B cell (primary cell): ENCODE measurements at regions not wholly inside any gene's neighbourhood (a gene's known extent, or its start where the extent isn't known, plus 50 kb on each side); places are given as distances from the start of the nearest gene placed in this dataset.

Experiments
- ATAC-seq: fragments of 200-7000 bp; cut with Tn5 transposase; one replicate; pipeline ENCODE4 v1.10.0; 2021; ENCODE audit warnings: low read depth, mild to moderate bottlenecking, moderate number of reproducible peaks, moderate library complexity
- CTCF ChIA-PET: fragments of 350-600 bp; sonication (Branson Sonifier 250); formaldehyde crosslinking; loops from one replicate; lab custom pipeline; 2021; ENCODE audit warnings: antibody characterized with exemption, inconsistent platforms; lab: Charles Lee
- POLR2A ChIA-PET: fragments of 350-600 bp; sonication (Branson Sonifier 250); formaldehyde crosslinking; loops from one replicate; lab custom pipeline; 2021; ENCODE audit warnings: antibody characterized with exemption; lab: Charles Lee
- DNase-seq: peaks from one replicate; pipeline ENCODE4 v3.0.0; 2013
- H2AFZ ChIP-seq: 2 replicates; pipeline ENCODE4 v1.6.1; 2012; ENCODE audit warnings: mild to moderate bottlenecking, low read depth, low read length; ENCODE audit not compliant: insufficient read depth, poor library complexity, severe bottlenecking
- H3K27ac ChIP-seq, 2 donors: 1 replicate in 1 of 2; 2 replicates in 1 of 2; pipeline ENCODE4 v1.5.1; 2012 to 2013; ENCODE audit warnings: low read length in 2 of 2, mild to moderate bottlenecking in 2 of 2, moderate library complexity in 1 of 2
- H3K27me3 ChIP-seq, 4 experiments: fragments of 200-600 bp in 1 of 4; sonication (generic) in 1 of 4; replicated peaks in 1 of 4; 1 replicate in 2 of 4; 2 replicates in 2 of 4; pipeline versions ENCODE4 v1.6.1 to v1.7.0; 2013 to 2016; ENCODE audit warnings: low read length in 3 of 4, mild to moderate bottlenecking in 2 of 4, mixed read lengths in 1 of 4, moderate library complexity in 1 of 4; ENCODE audit not compliant: insufficient read depth in 4 of 4, control insufficient read depth in 3 of 4; ENCODE audit errors: control extremely low read depth in 1 of 4
- H3K36me3 ChIP-seq, 2 experiments: replicated peaks in 1 of 2; 1 replicate in 1 of 2; 2 replicates in 1 of 2; pipeline versions ENCODE4 v1.6.1 to v1.7.1; 2013; ENCODE audit warnings: low read length in 1 of 2; ENCODE audit not compliant: insufficient read depth in 2 of 2, control insufficient read depth in 1 of 2; ENCODE audit errors: control extremely low read depth in 1 of 2, extremely low read depth in 1 of 2
- H3K4me1 ChIP-seq, 2 donors: fragments of 200-600 bp in 1 of 2; sonication (generic) in 1 of 2; 1 replicate in 1 of 2; 2 replicates in 1 of 2; pipeline versions ENCODE4 v1.5.1 to v1.6.1; 2013 to 2017; ENCODE audit warnings: low read length in 2 of 2; ENCODE audit not compliant: control insufficient read depth in 2 of 2, insufficient read depth in 2 of 2
- H3K4me2 ChIP-seq: replicated peaks from 2 replicates; pipeline ENCODE3; 2012; ENCODE audit warnings: mild to moderate bottlenecking, low read depth, low read length; ENCODE audit not compliant: poor library complexity, severe bottlenecking
- H3K4me3 ChIP-seq, 5 experiments: fragments of 200-600 bp in 1 of 5; sonication (generic) in 1 of 5; 1 replicate in 3 of 5; 2 replicates in 2 of 5; pipeline versions ENCODE4 v1.5.1 to v1.7.0; 2011 to 2016; ENCODE audit warnings: low read length in 4 of 5, mild to moderate bottlenecking in 4 of 5, low read depth in 2 of 5, control low read depth in 1 of 5, moderate library complexity in 1 of 5; ENCODE audit not compliant: insufficient read depth in 1 of 5; ENCODE audit errors: control extremely low read depth in 1 of 5, extremely low read depth in 1 of 5
- H3K79me2 ChIP-seq: fragments of 200-600 bp; sonication (generic); one replicate; pipeline ENCODE4 v1.6.0; 2016; ENCODE audit warnings: low read length; ENCODE audit not compliant: control insufficient read depth, insufficient read depth
- H3K9ac ChIP-seq: fragments of 200-600 bp; sonication (generic); 2 replicates; pipeline ENCODE4 v1.6.1; 2017; ENCODE audit warnings: mild to moderate bottlenecking, low read length, moderate library complexity
- H3K9me3 ChIP-seq, 3 donors: one replicate each; pipeline versions ENCODE4 v1.6.1 to v1.7.1; 2013; ENCODE audit warnings: low read length in 2 of 3; ENCODE audit not compliant: control insufficient read depth in 2 of 3, insufficient read depth in 1 of 3; ENCODE audit errors: control extremely low read depth in 1 of 3
- H4K20me1 ChIP-seq: 2 replicates; pipeline ENCODE4 v1.6.0; 2012; ENCODE audit warnings: mild to moderate bottlenecking, low read length; ENCODE audit not compliant: insufficient read depth, control insufficient read depth, poor library complexity, severe bottlenecking
- H3K27ac Mint-ChIP-seq: one replicate; pipeline ENCODE4 v1.8.0; 2021; ENCODE audit warnings: mixed read lengths
- H3K27me3 Mint-ChIP-seq: one replicate; pipeline ENCODE4 v1.8.0; 2021; ENCODE audit warnings: mixed read lengths
- H3K4me1 Mint-ChIP-seq: one replicate; pipeline ENCODE4 v1.8.0; 2021; ENCODE audit warnings: mixed read lengths
- H3K4me3 Mint-ChIP-seq: one replicate; pipeline ENCODE4 v1.8.0; 2021; ENCODE audit warnings: mixed read lengths
- H3K9me3 Mint-ChIP-seq: one replicate; pipeline ENCODE4 v1.8.0; 2022; ENCODE audit warnings: mixed read lengths; ENCODE audit not compliant: insufficient read depth
- EZH2 ChIP-seq: IDR thresholded peaks from 2 replicates; pipeline ENCODE4 v1.6.1; 2012; ENCODE audit warnings: borderline replicate concordance, low read depth, mild to moderate bottlenecking, moderate library complexity, low read length; ENCODE audit not compliant: insufficient read depth, poor library complexity, severe bottlenecking
- WGBS: methylation state at CpG from one replicate; pipeline ENCODE4 v1.1.5; 2013; ENCODE audit warnings: missing lambda C conversion rate; ENCODE audit not compliant: insufficient coverage; 5-methylcytosine and 5-hydroxymethylcytosine counted together
- intact Hi-C: fragments of 100-400 bp; cut with micrococcal nuclease; formaldehyde crosslinking; loops from one replicate; pipeline ENCODE4 v1.10.0; 2022
- TF ChIP-seq, protein P1 (sequence below): fragments of 200-600 bp; IDR thresholded peaks from one replicate; pipeline ENCODE4 v1.8.0; 2022; ENCODE audit warnings: antibody characterized with exemption, mild to moderate bottlenecking

DNA sequence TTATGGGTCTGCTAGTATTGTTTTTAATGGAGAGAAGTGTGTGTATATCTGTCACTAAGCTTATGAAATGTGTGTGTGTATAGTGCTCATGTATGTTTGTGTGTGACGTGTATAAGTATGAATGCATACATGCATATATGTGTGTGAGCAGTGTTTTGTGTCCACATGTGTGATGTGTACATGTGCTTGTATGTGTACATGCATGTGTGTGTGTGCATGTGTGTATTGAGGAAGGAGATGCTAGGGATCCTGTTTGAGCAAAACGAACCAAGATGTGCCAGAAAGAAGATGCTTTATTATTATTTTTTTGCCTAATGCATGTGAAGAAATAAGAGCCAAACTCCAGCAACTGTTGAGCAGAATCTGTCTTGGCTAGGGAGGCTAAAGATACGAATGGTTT, 301.3 kb upstream of the SKOR2 start:
- TF ChIP-seq EZH2: no peak
- TF ChIP-seq, protein P1, sequence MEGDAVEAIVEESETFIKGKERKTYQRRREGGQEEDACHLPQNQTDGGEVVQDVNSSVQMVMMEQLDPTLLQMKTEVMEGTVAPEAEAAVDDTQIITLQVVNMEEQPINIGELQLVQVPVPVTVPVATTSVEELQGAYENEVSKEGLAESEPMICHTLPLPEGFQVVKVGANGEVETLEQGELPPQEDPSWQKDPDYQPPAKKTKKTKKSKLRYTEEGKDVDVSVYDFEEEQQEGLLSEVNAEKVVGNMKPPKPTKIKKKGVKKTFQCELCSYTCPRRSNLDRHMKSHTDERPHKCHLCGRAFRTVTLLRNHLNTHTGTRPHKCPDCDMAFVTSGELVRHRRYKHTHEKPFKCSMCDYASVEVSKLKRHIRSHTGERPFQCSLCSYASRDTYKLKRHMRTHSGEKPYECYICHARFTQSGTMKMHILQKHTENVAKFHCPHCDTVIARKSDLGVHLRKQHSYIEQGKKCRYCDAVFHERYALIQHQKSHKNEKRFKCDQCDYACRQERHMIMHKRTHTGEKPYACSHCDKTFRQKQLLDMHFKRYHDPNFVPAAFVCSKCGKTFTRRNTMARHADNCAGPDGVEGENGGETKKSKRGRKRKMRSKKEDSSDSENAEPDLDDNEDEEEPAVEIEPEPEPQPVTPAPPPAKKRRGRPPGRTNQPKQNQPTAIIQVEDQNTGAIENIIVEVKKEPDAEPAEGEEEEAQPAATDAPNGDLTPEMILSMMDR: no peak
- no peak overlapping the region for H3K27ac Mint-ChIP-seq
- no peak for DNase-seq
- H3K4me3 ChIP-seq: no peak overlapping the region
- no peaks in the 10 kb centered on the region for H4K20me1 ChIP-seq
- no peaks in the 10 kb centered on the region for H3K27me3 ChIP-seq
- H3K4me1 ChIP-seq: no peaks in the 10 kb centered on the region
- H3K4me3 Mint-ChIP-seq: no peak overlapping the region
- ChIA-PET CTCF (interaction anchor here (1.2 kb wide), 1 partner anchor 196 kb away, joined by 3 read pairs; no protein-coding TSS in a partner anchor), POLR2A (no interaction called here)
- ATAC-seq: no peak
- H2AFZ ChIP-seq: no peak overlapping the region
- intact Hi-C loops: no loop called here
- H3K9me3 Mint-ChIP-seq: no peaks in the 10 kb centered on the region
- no peak overlapping the region for H3K27ac ChIP-seq
- no peaks in the 10 kb centered on the region for H3K36me3 ChIP-seq
- H3K79me2 ChIP-seq: no peaks in the 10 kb centered on the region
- H3K9me3 ChIP-seq: no peaks in the 10 kb centered on the region
- no peaks in the 10 kb centered on the region for H3K4me1 Mint-ChIP-seq
- H3K4me2 ChIP-seq: no peak overlapping the region
- no peak overlapping the region for H3K9ac ChIP-seq
- 89% methylated on average over 3 of the region's 3 CpGs for WGBS
- H3K27me3 Mint-ChIP-seq: peaks cover 6% of the 10 kb centered on the region

DNA sequence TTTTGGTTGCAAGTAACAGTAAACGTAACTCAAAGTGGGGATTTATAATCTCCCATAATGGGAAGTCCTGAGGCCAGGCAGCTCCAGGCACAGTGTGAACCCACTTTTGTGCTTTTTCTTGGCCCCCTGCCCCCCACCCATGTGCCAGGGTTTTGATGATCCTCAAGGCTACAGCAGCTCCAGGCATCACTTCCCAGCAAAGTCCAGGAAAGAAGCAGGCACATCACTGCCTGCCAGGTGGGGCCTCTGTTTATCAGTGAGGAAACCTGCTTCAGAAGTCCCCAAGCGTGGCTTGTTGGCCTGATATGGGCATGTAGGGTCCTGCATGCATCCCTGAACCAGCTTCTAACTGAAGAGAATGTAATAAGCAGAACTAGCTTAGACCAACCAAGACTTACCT, 299.2 kb upstream of the SKOR2 start:
- intact Hi-C loops: no loop called here
- peaks cover 4% of the 10 kb centered on the region for H3K27me3 Mint-ChIP-seq

More for the DNA sequence above, 299.2 kb upstream of the SKOR2 start:
- H3K4me2 ChIP-seq: no peak overlapping the region
- no peak overlapping the region for H2AFZ ChIP-seq
- H3K36me3 ChIP-seq: no peaks in the 10 kb centered on the region
- TF ChIP-seq, protein P1: no peak
- no peak overlapping the region for H3K27ac ChIP-seq
- H3K79me2 ChIP-seq: no peaks in the 10 kb centered on the region
- H3K9ac ChIP-seq: no peak overlapping the region
- Mint-ChIP-seq H3K4me1 (no peaks in the 10 kb centered on the region), H3K4me3 (no peak overlapping the region), H3K9me3 (no peaks in the 10 kb centered on the region), H3K27ac (no peak overlapping the region)
- POLR2A ChIA-PET: no interaction called here
- no peak overlapping the region for H3K4me3 ChIP-seq
- WGBS: 80% methylated on average over 1 of the region's 2 CpGs
- CTCF ChIA-PET: no interaction called here
- H4K20me1 ChIP-seq: no peaks in the 10 kb centered on the region
- H3K9me3 ChIP-seq: no peaks in the 10 kb centered on the region
- DNase-seq: no peak
- peaks cover 0 to 9% (median 0%) of the 10 kb centered on the region in 4 experiments for H3K27me3 ChIP-seq
- no peaks in the 10 kb centered on the region for H3K4me1 ChIP-seq
- ATAC-seq: no peak
